GM18508 (cell line): ENCODE measurements at regions not wholly inside any gene's neighbourhood (a gene's known extent, or its start where the extent isn't known, plus 50 kb on each side); places are given as distances from the start of the nearest gene placed in this dataset.
"Not testable (repeated sequence)": the region's sequence is repeated elsewhere in the genome, so short reads cannot be mapped to it uniquely, and the experiment has no call there.

Source experiments
- ATAC-seq: cut with Tn5 transposase; IDR thresholded peaks from one replicate; pipeline ENCODE4 v1.9.1; 2021; ENCODE audit warnings: moderate number of reproducible peaks; ENCODE audit not compliant: insufficient read depth, unreplicated experiment

DNA sequence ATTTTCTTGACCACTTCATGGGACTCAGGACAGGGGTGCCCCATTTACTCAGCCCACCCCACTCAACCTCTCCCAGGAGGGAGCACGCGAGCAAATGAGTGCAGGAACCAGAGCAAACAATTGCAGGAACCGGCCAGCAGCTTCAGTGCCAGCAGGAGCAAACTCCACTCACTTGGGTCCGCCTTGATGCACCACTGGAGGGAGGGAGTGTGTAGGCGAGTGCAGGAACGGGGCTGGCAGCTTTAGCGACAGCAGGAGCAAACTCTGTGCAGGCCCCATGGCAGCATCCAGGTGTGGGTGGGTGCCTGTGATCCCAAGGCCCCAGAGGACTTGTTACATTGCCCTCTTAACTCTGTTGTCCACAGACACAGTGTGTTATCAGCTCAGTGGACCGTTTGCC is 1667.3 kb upstream of the CELF4 start:
- no peak for ATAC-seq

DNA sequence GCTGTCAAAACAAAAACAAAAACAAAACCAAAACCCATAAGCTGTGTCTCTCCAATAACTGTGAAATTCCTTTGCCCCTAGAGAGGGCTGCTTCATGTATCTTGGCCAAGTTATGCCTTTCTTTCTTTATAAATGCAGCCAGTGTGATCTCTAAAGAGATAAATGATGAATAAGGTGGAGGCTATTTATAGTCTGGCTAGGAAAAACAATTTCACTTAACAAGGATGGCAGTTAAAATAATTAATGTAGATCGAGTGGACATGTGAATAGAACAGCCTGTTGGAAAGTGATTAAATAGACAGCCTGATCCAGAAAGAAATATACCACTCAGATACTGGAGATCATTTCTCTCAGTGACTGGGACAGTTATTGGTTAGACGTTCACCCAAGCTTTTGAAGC is 1666.9 kb upstream of the CELF4 start:
- no peak for ATAC-seq

- ATAC-seq: no peak
Measured at GRCh38 chr18:39230086-39230803, 1664.6 kb upstream of the CELF4 start.

GRCh38 chr18:39227769-39228168 is 1662.2 kb upstream of the CELF4 start:
- not testable (repeated sequence) for ATAC-seq

GRCh38 chr18:39225373-39225772 is 1659.8 kb upstream of the CELF4 start:
- ATAC-seq: no peak

DNA sequence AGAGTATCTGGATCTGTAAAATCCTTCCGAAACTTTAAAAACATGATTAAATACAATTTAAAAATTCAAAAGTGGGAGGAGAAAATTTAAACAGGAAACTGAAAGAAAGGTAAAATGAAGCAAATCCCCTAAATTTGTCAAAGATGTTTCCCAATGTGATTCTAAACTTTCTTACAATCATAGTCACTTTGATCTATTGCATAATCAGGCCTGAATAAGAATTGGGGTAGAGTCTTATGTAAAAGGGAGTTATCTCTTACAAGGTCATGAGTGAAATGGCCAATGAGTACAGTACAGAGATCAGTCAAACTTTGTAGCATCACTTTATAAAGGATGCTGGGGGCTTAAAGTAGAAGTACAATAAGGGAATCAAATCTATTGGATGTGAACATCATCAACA is 1657.7 kb upstream of the CELF4 start:
- ATAC-seq: no peak

DNA sequence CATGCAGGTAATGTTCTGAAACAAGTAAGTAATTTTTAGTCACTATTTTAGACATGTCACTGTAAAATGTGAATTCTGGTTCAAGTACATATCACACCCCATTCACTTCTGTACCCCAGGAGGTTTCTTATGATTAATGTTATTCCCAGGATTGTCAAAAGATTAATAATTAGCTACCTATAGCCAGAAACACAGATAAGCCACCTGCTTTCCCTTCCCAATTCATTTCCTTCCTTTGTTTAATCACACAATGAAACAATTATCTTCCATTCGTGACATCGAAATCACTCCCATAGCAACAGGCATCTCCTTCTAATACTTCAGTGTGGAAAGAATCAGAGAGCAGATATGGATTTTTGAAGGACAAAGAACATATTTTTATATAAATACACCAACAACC is 1650.3 kb upstream of the CELF4 start:
- ATAC-seq: no peak

GRCh38 chr18:39211461-39211860 is 1645.9 kb upstream of the CELF4 start:
- no peak for ATAC-seq

GRCh38 chr18:39209173-39209572 is 1643.6 kb upstream of the CELF4 start:
- ATAC-seq: no peak

DNA sequence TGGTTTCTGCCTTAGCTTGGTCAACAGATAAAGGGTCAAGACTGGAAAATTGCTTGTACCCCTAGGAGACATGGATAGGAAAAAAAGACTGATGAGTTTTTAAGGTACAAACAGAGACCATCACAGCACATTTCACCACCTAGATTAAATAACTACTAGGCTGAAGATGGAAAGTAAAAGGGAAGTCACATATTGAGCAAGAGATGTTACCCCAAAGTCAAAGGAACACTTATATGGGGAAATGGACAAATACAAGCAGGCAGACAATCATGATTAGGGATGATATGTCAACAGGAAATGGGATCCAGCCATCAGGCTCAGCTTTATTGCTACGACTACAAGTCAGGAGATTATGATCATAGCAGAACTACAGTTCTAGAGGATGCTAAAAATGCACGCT is 1643.1 kb upstream of the CELF4 start:
- no peak for ATAC-seq

GRCh38 chr18:39208190-39208589 is 1642.6 kb upstream of the CELF4 start:
- ATAC-seq: no peak

DNA sequence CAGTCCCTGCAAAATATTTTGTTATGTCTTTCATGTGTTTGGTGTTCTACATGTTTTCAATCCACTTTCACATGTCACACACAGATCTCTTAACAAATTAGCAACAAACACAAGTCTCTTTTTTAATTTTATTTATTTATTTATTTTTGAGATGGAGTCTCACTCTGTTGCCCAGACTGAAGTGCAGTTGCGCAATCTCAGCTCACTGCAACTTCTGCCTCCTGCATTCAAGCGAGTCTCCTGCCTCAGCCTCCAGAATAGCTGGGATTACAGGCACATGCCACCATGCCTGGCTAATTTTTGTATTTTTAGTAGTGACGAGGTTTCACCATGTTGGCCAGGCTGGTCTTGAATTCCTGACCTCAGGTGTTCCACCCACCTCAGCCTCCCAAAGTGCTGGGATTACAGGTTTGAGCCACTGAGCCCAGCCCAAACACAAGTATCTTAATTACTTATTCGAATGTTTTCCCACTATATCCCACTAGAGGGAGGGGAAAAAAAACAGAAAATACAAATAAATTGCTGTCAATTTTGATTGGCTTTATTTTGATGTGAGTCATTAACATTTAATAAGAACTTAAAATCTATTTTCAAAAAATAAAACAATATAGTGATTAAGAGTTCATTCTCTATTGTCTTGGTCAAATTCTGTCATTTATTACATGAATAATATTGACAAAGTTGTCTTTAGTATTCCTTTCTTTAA is 1641.0 kb upstream of the CELF4 start:
- not testable (repeated sequence) for ATAC-seq

DNA sequence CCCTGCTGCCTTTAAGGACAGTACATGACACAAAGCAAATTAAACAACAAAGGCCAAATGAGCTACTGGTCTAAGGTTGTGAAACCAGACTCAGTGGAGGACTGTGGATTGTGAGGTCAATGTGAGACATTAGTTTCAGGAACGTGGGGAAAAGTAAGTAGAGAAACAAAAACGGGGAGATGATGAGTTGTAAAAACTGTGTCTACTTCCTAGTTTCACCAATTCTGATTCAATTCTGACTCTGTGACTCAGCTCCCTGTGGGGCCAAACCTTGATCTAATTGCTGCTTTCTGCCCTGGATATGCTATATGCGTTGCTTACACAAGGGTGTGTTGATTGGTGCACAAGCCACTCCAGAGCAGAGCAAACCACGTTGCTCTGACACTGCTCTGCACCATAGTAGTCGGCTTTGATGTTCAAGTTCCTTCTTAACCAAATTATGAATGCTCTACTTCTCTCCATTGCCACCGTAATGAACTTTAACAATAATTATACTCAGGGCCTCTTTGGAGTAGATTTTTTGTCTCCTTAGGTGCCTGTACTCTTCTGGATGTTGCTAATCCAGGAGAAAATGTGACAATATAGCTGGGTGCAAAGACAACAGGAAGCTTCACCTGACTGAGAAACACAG is 1640.1 kb upstream of the CELF4 start:
- no peak for ATAC-seq

DNA sequence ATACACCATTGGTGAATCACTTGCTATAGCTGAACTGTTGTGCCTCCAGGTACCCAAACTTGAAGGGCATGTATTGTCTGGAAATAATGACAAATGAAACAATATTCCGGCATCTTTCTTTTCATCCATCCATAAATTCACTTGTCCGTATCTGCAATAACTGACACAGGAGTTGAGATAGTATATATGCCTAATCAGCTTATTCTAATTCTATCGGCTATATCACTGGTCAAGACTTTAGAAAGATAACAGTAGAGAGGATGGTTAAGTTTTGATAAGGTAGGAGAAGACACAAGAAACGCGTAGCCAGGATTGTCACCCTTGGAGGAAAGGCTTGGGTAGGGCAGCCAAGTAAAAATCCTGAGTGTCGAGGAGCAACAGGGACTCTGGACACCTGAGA is 1634.6 kb upstream of the CELF4 start:
- ATAC-seq: no peak

GRCh38 chr18:39199231-39199855 is 1633.7 kb upstream of the CELF4 start:
- ATAC-seq: no peak

DNA sequence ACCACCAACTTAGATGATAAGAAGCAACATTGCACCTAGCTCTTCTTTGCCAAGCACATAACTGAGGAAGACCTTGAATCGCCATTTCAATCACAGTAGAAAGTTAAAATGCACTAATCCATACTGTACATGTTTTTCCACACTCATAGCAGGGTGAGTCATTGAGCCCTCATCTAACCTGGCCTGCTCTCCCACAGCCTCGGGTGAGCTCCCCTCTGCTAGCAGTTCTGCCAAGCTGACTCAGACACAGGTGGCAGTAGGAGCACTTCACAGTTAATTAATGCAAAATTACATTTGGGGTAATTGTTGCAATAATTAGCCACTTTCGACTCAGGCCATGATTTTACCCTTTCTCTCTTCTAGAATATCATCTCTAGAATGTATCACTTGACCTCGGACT is 1632.8 kb upstream of the CELF4 start:
- no peak for ATAC-seq

GRCh38 chr18:39191931-39192330 is 1626.3 kb upstream of the CELF4 start:
- ATAC-seq: no peak

GRCh38 chr18:39191058-39191457 is 1625.5 kb upstream of the CELF4 start:
- ATAC-seq: no peak

- ATAC-seq: no peak
Measured at GRCh38 chr18:39190508-39190907, 1624.9 kb upstream of the CELF4 start.

GRCh38 chr18:39188278-39188677 is 1622.7 kb upstream of the CELF4 start:
- ATAC-seq: no peak

DNA sequence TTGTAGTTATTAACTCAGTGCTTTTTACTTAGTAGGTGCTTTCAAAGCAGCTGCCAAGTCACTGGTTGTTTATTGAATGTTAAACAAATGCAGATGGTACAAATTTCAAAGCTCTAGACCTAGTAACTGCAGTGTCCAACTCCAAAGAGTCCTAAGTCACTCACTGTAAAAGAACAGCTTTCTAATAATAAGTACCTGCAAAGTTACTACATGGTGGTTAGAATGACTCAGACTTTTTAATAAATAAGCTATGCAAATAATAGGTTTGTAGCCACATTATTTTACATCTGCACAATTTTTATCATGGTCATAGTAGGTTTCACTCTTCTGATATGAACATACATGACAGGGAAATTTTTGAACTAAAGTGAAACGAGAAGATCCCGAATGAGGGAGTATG is 1620.4 kb upstream of the CELF4 start:
- no peak for ATAC-seq
